HG02588 (cell line): ENCODE measurements at regions not wholly inside any gene's neighbourhood (a gene's known extent, or its start where the extent isn't known, plus 50 kb on each side); places are given as distances from the start of the nearest gene placed in this dataset.
"Not testable (repeated sequence)": the region's sequence is repeated elsewhere in the genome, so short reads cannot be mapped to it uniquely, and the experiment has no call there.

Source experiments
- ATAC-seq: cut with Tn5 transposase; IDR thresholded peaks from one replicate; pipeline ENCODE4 v1.9.1; 2021; ENCODE audit warnings: mild to moderate bottlenecking, moderate library complexity; ENCODE audit not compliant: unreplicated experiment

DNA sequence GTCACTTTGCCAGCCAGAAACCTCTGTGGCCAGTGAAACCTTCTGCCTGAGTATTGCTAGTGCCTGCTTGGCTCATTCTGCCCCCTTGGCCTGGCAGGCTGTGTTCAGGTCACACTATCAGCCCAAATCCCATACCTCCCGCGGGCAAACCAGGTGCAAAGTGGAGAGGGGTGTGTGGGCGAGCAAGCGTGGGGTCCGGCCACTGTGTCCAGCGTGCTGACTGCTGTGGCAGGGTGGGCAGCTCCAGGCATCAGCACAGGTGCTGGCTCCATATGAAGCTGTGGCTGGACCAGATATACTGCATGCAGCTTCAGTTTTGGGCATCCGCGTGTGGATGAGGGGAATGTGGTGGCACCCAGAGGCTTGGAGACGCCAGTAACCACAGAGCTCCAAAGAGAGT, 576.5 kb upstream of the EDIL3 start:
- ATAC-seq, result no peak

DNA sequence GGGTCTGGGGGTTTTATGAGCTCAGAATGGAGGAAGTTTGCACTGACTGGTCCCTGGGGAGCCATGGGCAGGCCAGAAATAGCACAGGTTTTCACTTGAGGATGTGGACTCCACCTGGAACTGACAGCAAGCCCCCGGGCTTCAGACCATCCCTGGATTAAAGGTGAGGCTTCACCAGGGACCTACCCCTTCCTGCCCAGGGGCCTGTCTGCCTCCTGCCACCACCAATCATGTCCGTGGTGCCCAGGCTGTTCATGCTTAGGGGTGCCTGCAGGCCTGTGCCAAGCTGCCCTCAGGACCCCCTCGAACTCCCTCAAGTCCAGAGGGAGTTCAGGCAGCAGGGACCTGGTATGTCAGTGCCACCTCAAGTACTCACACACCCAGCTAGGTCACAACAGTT, 577.2 kb upstream of the EDIL3 start:
- no peak for ATAC-seq

DNA sequence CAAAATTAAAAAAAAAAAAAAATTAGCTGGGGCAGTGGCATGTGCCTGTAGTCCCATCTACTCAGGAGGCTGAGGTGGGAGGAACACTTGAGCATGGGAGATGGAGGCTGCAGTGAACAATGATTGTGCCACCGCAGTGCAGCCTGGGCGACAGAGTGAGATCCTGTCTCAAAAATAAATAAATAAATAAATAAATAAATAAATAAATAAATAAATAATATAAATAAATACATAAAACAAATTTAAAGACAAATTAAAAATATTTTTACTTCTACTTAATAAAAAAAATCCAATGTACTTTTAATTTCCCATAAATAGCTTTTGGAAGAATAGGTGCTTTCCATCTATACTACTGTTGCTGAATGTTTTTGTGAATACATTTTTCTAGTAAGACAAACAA, 598.4 kb upstream of the EDIL3 start:
- no peak for ATAC-seq

DNA sequence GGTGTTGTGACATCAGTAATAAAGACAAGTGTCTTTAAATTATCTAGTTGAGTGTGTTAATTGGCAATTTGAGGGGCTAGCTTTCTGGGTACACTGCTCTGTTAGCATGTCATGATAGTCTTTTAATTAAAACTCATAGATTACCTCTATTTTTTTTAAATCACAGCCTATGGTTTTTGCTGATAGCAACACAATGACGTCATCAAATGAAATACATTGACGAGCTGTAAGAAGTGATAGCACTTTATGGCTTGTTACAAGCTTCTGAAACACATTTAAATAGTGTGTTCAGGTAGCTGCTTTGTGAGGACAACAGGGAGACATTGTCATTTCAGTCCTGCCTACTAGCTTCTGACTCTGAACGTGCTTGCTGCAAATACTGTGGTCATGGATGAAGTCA, 600.5 kb upstream of the EDIL3 start:
- no peak for ATAC-seq

DNA sequence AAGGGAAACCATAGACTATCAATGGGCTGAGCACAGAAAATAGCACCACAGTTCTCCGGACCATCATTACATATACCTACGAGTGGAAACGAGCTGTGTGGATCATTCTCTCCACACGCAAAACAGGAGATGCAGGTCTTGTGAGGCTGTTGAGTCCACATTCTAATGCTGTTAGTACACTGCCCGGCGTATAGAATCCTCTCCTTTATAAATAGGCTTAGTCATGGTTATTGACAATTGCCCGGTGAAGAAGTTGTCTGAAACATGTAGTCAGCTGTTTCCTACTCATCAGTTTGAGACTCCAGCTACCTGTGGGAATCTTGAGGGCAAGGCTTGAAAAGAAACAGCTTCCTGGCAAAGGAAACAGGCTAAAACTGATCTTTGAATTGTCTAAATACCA, 602.0 kb upstream of the EDIL3 start:
- ATAC-seq, result no peak

DNA sequence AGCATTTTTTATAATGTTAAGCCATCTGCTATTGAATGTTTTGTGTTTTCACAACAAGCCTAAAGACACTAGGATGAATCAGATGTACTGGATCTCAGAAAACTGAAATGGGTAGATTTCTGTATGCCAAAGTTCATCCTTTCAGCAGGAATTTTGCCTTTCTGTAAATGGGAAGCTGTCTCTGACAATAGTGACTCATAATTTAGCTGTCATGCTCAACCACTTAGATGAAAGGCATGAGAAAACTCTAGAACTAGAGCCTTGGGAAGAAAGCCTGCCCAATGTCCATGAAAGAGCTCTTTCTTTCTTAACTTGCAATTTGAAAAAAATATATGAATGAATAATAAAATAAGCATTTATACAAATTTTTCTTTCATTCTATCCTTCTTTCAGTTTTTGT, 616.0 kb upstream of the EDIL3 start:
- no peak for ATAC-seq

DNA sequence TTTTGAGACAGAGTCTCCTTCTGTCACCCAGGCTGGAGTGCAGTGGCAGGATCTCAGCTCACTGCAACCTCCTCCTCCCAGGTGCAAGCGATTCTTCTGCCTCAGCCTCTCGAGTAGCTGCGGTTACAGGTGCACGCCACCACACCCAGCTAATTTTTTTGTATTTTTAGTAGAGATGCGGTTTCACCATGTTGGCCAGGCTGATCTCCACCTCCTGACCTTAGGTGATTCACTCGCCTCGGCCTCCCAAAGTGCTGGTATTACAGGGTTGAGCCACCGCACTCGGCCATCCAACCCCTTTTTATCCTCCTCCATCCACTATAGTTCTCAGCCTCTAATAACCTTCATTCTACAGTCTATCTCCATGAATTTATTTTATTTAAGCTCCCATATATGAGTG, 617.3 kb upstream of the EDIL3 start:
- not testable (repeated sequence) for ATAC-seq

DNA sequence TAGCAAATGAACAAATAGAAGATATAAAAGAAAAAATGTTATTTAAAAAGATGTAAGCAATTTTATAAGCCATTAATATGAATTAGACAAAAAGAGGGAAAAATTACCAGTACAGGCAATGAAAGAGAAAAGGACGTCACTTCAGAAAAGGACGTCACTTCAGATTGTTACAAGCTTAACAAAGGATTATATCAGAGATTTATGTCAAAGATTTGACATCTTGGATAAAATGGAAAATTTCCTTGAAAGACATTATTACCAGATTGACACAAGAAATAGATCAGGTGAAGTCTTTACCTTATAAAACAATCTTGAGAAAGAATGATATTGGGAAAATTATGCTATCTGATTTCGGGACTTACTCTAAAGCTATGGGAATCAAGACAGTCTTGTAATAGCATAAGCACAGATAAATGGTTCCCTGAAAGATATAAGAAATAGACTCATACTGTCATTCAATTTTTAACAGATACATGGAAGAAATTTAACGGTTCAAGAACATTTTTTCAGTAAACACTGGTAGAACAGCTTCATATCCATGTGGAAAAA, 625.4 kb upstream of the EDIL3 start:
- no peak for ATAC-seq

DNA sequence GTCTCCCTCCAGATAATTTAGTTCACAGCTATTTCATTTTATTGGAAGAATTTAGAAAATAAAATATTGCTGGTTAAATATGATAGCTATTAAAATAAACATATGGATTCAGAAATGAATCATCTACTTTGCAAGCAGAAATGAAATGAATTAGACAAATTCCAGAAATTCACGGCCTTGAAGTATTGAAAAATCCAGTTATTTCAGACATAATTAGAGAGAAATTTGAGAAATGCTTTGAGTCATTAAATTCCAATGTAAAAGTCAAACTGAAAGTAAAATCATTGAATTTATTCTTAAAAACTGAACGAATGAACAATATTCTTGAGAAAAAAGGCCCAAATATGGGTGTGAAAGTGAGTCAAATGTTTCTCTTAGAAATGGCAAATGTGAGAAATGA, 632.6 kb upstream of the EDIL3 start:
- no peak for ATAC-seq

DNA sequence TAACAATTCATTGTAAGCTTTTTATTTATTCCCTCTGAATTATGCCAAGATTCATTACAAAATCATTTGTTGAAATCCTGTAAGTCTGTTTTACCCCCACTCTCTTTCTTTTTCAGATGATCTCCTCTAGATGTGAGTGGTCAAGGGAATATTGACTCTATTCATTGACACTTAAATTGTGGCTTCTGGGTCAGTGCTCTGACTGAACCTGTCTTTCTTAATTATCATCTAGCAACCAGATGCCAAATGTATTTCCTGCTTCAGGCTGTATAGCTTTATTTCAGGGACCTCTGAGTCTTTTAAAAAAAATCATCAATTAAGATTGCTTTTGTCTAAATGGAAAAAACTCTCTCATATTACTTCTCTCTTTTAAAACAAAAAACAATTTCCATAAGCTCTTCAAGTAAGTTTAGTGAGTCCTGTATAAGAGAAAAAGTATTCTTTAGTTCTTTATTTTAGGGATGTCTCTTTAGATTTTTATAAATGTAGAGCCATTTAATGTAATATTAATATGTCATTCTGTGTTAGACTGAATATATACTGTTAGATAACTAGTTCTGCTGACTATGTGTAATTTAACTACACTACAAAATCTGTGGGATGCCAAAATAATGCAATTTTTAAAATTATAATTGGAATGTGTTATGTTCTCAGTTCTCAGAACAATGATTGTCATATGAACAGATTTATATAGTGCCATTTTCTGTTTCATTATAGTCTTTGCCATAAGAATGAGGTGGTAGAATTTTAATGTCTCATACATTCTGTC, 645.8 kb upstream of the EDIL3 start:
- no peak for ATAC-seq

DNA sequence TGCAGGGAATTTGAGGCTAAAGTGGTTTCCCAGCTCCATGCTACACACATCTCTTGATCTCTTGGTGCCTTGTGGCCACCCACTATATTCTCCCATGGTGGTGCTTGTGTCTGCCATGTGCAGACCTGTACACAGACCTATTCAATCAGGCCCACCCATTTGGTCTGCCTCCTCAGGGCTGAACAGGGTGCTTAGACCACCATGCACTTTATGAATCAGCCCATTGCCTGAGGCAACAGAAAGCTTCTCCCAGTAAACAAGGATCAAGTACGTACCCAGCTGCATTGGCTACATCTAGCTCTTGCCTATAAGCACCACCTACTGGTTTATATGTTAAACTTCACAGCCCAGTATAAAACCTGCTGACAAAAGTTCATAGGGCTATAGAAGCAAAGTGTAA, 664.3 kb upstream of the EDIL3 start:
- no peak for ATAC-seq

DNA sequence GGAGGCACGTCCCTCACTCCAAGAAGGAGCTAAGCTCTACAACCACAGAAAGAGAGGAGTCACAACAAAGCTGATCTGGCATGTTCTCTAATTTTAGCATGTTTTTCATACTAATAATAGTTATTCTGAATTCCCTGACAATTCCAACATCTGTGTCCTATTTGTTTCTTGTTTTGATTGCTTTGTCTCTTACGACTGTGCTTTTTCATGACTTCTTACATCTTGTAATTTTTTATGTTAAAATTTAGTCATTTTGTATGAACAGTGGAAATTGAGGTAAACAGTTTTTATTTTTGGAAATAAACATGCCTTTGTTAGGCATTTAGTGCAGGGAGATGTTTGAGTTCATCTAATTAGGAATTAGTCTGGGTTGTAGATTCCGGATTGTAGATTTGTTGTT, 668.1 kb upstream of the EDIL3 start:
- no peak for ATAC-seq

DNA sequence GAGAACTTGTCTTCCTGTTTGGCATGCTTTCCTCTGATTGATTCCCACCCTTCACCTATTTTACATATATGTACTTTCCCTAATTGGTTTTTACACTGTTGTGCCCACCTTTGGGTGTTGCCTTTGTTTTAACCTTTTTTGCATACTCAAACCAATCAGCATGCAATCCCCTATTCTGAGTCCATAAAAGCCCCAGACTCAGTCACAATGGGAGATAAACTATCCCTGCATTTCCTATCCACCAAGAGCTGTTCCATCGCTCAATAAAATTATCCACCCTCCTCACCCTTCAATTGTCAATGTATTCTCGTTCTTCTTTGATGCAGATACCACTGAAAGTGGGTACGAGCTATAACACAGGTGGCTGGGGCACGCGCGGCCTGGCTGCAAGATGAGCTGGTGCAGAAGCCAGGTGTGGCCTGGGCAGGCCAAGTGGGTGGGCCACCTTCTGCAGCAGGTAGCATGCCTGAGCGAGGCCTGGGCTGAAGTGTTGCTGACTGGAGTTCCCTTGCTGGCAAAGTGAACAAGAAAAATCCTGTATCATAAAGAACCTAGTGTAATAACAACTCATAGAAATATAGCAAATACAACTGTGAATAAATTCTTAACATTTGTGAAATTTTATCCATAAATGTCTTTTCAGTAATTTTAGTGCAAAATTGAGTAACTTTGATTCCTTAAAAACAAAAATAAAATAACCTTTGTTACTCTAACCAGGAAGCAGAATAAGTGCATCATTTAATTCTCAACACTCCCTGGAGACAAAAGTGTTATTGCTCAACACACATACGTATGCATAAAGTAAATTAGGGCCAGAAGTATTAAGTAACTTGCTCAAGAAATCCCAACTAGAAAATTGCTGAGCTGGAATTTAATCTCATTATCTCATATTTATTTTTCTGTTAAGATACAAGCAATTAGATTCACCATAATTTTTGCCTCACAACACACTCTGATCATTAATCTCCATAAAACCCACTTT, 685.3 kb upstream of the EDIL3 start:
- ATAC-seq, result no peak

DNA sequence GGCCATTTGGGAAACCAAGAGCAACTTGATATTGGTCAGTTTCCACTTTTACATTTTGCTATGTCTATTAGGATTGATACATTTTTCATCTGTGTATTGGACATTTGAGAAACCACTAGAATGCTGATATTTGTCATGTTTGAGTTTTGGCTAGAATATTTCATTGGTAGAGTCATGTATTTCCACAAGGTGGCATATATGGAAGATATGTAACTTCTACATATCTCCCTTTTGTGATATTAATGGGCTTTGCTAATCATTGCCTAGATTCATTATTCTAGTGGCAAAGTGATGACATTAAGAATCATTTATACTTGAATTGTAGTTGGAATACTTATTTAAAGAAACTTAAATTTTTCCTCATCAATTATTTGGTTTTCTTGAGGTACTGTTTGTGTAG, 692.9 kb upstream of the EDIL3 start:
- no peak for ATAC-seq

DNA sequence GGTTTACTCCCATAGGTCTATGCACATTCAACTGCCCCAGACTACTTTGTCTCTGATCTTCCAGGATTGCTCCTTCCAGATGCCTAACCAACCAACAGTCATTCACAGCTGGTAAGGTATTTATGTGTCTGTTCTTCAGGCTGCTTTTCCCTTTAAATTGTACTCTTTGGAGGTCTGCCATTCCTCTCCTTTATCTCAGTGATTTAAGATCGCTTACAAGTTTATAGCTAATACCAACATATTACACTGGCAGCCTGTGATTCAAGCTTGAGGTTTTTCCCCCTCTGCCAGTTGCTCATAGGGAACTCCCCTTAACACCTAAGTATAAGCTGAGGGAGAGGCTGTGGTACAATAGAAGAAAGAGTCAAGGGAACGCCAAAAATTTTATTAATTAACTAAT, 711.7 kb upstream of the EDIL3 start:
- no peak for ATAC-seq

DNA sequence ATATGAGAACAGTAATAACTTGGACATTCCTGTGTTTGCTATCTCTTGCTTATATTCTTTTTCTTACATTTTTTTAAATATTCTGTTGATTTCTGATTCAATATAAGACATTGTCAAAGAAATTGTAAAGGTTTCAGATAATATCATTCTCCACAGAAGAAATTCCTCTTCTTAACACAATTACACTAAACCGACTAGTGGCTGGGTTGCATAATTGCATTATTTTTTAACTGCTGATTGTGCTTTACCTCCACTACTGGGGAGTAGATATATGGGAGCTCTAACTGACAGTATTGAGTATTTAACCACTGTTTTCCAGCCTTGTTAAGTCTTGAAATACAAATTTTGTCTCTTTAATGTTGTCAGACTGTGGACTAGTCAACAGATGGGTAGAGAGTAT, 723.8 kb upstream of the EDIL3 start:
- ATAC-seq, result no peak

DNA sequence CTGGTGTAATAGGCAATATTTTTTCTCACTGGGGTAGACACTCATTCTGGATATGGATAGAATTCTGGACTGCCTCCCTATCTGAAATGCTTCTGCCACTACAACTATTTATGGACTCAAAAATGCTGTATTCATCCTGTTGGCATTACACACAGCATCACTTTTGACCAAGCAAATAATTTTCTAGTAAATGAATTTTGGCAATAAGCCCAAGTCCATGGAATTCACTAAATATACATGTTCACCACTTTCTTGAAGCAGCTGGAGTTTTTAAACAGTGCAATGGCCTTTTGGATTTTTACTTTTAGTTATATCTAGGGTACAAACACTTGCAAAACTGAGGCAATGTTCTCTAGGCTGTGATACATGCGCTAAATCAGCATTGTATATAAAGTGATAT, 724.9 kb upstream of the EDIL3 start:
- no peak for ATAC-seq

DNA sequence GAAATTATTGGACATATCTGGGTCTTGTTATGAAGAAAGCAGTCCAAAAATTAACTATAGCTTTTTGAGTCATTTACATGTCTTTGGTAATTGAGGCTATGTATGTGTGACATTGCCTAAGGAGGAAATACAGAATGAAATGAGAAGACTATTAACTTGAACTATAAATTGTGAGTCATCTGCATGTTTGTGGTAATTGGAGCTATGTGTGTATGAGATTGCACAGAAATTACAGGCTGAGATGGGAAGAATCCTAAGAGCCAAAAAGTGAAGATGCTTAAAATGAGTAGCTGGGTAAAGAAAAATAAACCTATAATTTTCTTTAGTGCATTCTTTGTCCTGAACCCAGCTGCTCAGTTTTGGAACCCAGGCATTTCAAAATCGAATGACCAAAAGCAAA, 747.6 kb upstream of the EDIL3 start:
- ATAC-seq, result no peak

DNA sequence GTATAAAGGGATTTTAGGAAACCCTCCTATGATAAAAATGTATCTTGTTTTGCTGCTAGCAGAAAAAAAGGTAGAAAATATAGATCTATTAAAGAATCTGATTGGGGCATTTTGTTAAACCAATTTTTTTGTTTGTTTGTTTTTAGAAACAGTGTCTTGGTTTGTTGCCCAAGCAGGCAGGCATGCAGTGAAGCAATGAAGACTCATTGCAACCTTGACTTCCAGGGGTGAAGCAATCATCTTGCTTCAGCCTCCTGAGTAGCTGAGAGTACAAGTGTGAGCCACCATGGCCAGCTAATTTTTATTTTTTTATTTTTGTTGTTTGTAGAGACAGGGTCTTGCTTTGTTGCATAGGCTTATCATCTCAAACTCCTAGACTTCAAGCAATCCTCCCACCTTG, 755.8 kb upstream of the EDIL3 start:
- ATAC-seq, result no peak

DNA sequence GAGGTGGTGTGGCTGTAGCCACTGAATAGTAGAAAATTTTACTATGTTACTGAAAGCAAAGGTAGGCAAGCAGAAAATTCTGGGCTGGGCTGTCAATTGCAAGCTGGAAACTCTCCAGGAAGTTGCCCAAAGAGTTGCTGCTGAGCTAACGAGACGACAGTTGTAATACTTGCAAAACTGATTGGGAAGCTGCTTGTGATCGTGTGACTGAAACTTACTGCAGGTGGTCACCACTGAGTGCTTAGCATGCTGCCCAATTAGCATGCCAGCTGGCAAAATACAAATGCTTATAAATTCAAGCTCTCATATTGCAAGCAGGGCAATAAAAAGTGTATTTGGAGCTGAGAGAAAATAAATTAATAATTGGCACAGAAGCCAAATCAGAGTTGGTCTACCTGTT, 758.5 kb upstream of the EDIL3 start:
- ATAC-seq, result no peak

DNA sequence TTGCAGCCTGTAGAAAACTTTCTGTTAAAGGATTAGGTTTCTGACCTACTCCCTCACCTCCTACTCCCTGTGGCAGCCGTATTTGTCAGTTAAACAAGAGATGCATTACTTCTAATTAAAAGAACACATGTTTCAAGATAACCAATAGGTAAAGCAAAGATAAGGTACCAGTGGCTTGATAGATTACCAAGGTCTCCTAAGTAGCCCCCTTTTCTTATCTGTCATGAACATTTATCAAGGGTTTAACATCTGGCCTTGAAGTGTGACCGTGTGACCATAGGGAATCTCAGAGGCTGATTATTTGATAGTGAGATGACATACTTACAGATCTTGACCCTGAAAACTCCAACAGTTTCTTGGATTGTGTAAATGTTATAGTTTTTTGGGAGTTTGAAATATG, 764.0 kb upstream of the EDIL3 start:
- no peak for ATAC-seq

DNA sequence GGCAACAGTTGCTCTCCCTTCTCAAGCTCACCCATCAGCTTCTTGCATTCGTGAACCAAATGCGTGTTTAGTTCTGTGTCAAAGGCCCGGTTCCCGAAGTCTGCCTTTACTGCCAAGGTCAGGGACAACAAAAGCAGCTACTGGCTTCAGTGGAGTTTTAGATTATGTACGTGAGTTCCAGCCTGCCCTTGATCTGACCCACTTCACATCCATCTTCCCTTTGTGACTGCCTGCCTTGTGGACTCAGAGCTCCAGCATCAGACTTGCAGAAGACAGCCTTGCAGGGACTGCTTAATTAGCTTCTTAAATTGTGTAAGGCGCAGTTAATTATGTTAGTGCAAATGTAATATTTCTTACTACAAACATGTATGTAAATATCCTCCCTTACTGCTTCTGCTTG, 774.7 kb upstream of the EDIL3 start:
- no peak for ATAC-seq
